Kidney tubule cell (primary cell): ENCODE measurements at regions not wholly inside any gene's neighbourhood (a gene's known extent, or its start where the extent isn't known, plus 50 kb on each side); places are given as distances from the start of the nearest gene placed in this dataset.
A peak's percentile ranks its signal among the peaks of the same experiment; 100 is the strongest.

Experiments used
- DNase-seq: peaks from one replicate; pipeline ENCODE4 v3.0.0-alpha.2; 2018; ENCODE audit warnings: low spot score

- DNase-seq, result no peak
These were observed 185.0 kb downstream of the SEMA6A start for GRCh38 chr5:116389601-116390000.

- DNase-seq, result peak; percentile 67
These were observed 185.9 kb downstream of the SEMA6A start for GRCh38 chr5:116388564-116389258.

GRCh38 chr5:116387738-116388137, 186.9 kb downstream of the SEMA6A start:
- no peak for DNase-seq

GRCh38 chr5:116386633-116387032, 188.0 kb downstream of the SEMA6A start:
- DNase-seq, result no peak

- no peak for DNase-seq
These were observed 191.8 kb downstream of the SEMA6A start for GRCh38 chr5:116382874-116383266.

GRCh38 chr5:116382032-116382873, 192.4 kb downstream of the SEMA6A start:
- no peak for DNase-seq

GRCh38 chr5:116381201-116381600, 193.4 kb downstream of the SEMA6A start:
- DNase-seq, result no peak

- no peak for DNase-seq
These were observed 194.0 kb downstream of the SEMA6A start for GRCh38 chr5:116380621-116381020.

- DNase-seq, result peak; percentile 35
These were observed 195.3 kb downstream of the SEMA6A start for GRCh38 chr5:116379306-116379705.

GRCh38 chr5:116378777-116379121, 195.9 kb downstream of the SEMA6A start:
- no peak for DNase-seq

- no peak for DNase-seq
These were observed 196.4 kb downstream of the SEMA6A start for GRCh38 chr5:116378007-116378776.

- DNase-seq, result no peak
These were observed 197.2 kb downstream of the SEMA6A start for GRCh38 chr5:116377276-116378006.

GRCh38 chr5:116375926-116376325, 198.7 kb downstream of the SEMA6A start:
- DNase-seq, result no peak

- no peak for DNase-seq
These were observed 200.2 kb downstream of the SEMA6A start for GRCh38 chr5:116374434-116374852.

GRCh38 chr5:116372931-116373597, 201.6 kb downstream of the SEMA6A start:
- DNase-seq, result no peak

GRCh38 chr5:116371935-116372334, 202.7 kb downstream of the SEMA6A start:
- no peak for DNase-seq

- no peak for DNase-seq
These were observed 203.2 kb downstream of the SEMA6A start for GRCh38 chr5:116371431-116371830.

GRCh38 chr5:116370886-116371285, 203.7 kb downstream of the SEMA6A start:
- DNase-seq, result peak; percentile 49

GRCh38 chr5:116370149-116370548, 204.5 kb downstream of the SEMA6A start:
- no peak for DNase-seq

- no peak for DNase-seq
These were observed 209.6 kb downstream of the SEMA6A start for GRCh38 chr5:116365006-116365496.

- no peak for DNase-seq
These were observed 210.8 kb downstream of the SEMA6A start for GRCh38 chr5:116363780-116364179.
